NCI-H2107 (cell line): ENCODE measurements at regions not wholly inside any gene's neighbourhood (a gene's known extent, or its start where the extent isn't known, plus 50 kb on each side); places are given as distances from the start of the nearest gene placed in this dataset.

Experiments used
- DNase-seq: peaks from one replicate; lab custom pipeline; 2025; lab: John Stamatoyannopoulos, UW

DNA sequence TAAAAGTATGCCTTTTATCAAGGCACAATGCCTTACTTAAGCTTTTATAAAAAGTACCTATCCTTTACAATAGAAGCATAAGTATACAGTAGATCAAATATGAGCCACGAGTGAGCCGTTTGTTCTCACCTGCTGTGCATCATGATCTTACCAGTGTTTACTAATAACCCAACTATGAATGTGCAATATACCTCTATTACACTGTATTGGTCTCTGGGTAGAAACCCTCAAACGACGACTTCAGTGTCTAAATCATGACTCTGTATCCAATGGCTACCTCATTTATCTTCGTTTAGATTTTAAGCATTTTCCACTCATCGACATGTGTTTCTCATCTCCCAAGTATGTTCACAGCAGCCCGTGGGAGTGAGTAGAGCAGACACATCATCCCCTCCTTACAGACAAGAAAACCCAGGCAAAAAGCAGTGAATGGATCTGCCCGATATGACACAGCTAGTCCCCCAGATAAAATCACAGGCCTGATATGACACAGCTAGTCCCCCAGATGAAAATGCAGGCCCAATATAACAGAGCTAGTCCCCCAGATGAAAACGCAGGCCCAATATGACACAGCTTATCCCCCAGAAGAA is 279.8 kb downstream of the TNS1 start:
- DNase-seq = no peak

DNA sequence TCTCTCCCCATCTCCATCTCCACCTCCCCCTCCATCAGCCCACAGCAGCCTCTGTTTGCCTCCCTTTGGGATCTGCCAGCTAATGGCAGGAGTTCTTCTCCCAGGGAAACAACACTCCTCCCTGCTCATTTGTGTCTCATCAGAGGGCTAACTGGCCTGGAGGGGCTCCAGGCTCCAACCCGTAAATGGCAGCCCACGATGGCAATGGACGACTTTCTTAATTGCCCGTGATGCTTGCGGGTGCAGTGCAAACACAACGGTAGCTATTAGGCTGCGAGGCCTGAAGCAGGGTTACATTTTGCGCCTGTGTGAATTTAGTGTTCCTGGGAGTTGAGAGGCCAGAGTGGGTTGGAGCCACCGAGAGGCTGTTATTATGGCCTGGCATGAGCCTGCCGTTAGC is 285.1 kb downstream of the TNS1 start:
- no peak for DNase-seq

DNA sequence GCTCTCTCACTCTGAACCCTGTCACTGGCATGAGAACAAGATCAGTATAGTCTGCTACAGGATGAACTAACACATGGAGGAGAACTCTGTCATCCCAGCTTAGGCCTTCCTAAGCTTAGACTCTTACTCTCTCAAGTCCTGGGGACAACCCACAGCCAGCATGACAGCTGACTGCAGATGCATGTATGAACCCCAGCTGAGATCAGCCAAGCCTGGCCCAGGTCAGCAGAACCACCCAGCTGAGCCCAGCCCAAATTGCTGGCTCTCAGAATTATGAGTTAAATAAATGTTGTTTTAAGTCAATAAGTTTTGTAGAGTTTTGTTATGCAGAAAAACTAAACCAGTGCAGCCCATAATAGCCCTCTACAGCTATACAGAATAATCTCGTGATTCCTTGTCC is 287.3 kb downstream of the TNS1 start:
- no peak for DNase-seq

DNA sequence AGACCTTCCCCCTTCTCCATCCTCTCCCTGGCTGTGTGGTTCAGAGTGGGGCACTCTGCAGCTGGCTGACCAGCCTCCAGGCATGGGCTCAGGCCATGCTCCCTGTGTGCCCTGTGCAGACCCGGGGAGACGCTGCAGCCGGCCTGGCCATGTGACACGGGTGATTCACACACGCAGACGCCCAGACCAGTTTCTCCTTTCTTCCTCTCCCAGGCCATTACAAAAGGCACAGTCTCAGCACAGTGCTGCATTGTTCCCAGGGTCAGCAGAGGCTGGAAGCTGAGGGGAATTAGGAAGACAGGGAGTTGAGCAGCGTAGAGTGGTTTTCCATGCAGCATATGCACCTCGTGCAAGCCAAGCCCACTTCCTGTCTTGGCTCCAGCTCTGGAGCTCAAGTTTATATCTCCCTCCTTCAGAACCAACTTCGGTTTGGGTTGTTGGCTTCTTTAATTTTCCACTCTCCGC is 288.5 kb downstream of the TNS1 start:
- DNase-seq = no peak

DNA sequence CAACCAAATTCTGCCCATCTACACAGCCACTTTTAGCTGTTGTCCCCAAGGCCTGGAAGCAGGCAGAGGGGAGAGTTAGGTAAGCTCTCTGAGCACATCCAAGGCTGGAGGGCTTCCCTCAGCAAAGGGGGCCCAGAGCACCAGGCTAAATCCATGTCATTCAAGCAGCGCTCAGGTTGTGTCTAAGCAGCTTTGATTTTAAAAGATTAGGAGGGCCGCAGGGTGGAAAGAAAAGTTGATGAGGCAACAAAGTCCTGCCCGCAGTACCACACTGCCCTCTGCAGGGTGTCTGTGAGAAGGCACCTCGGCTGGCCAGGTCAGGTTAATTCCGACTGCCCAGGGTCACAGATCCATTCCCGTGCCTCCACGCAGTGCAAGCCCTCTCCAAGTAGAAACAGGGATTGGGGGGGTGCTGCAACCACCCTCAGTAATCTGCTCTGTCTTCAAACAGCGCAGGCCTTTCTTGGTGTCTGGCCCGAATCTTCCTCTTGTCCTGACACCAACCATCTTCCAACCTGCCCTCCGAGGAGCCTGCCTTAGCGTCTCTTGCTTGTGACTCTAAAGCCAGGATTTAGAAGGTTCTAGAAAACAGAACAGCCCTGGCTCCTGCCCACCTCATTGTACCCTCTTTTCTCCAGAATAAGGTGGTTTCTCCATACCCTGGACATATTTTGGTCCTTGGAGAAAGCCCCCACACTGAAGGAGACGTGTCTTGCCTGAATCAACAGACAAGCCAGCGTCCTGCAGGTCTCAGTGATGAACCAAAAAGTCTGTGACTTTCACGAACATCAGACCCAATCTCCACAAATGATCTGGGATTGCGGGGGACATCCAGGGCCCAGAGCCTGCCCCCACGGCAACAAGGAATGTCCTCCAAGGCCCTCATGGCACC is 289.2 kb downstream of the TNS1 start:
- peak; percentile 49 for DNase-seq

DNA sequence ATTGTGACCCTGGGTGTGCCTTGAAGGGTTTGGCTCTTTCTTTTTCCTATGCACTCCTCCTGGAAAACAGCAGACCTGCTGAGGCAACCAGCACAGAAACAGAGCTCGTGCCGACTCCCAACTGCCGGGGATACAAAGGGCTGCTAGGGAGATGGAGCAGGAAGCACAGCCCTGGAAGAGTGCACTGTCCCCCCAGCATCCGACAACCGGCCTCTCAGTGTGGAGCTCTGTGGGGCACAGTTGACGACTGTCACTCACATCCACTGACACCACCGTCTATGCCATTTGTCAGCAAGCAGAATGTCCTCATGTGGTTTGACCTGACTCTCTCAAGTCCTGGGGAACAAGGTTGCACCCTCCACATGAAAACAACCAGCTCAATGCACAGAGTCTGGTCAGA is 290.4 kb downstream of the TNS1 start:
- DNase-seq = no peak

DNA sequence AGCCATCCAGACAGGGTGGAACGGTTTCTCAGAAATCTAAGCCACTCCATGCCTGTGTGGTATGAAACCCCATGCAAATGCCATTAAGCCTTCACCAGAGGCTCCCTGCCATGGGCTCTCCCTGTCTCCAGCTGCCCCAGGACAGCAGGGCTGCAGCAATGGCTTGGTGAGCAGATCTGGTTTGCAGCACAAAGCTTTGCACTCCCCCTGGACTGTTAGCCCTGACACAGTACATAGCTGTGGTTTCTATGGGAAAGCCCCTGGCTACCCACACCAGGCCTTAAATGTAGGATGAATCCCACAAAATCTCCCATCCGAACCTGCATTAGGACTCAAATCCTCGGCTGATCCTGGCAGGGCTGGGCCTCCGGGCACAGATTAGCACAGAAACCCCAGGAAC is 291.6 kb downstream of the TNS1 start:
- no peak for DNase-seq

DNA sequence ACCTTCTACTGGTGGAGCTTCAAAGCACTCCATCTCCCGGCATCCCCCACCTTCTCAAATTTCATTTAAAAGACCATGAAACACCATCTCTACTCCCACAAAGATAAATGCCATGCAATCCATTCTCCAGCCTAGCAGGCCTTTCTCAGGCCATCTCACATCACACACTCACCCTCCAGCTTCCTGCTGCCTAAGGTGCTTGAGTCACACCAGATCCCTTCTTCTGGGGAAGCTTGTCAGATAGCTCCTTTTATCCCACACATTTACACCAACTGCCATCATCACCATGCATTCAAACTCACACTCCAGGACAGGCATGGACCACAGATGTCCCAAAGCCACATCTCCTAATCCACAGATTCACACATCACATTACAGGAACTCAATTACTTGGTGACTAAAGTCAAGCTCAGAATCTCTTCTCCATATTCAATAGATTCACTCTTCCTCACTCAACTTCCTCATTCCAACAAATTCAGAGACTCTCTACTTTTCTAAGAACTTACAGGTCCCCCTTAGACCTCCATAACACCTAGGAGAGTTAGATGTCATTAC is 292.5 kb downstream of the TNS1 start:
- no peak for DNase-seq

DNA sequence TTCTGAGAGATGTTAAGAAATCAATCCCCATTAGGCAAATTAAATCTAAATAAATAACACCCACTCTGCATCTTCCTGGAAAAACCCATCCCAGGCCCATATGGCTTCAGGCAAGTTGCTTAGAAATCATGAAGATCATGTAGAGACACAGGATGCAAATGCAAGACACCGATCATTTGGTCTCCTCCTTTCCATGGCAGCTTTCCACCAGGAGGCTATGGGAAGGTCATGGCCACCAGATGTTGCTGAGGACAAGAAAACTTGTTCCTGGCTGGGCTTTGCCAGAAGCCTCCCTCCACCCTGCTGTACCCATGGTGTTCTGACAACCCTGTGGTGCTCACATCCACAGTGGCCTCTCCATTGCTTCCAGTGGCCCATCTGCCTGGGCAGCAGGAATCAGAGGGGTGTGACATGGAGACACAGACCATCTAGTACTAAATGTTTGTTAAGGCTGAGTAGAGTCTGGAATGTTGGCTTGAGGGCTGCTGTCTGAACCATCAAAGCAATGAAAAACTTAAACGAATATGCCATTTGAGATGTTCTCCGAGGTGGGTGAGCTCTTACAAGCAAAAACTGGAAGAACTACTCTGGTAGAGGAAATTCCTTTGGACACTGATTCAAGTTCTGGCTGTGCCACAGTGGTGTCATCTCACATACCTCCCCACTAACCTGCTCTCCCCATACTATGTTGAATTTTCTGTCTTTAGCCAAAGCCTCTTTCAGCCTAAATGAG is 293.2 kb downstream of the TNS1 start:
- no peak for DNase-seq

DNA sequence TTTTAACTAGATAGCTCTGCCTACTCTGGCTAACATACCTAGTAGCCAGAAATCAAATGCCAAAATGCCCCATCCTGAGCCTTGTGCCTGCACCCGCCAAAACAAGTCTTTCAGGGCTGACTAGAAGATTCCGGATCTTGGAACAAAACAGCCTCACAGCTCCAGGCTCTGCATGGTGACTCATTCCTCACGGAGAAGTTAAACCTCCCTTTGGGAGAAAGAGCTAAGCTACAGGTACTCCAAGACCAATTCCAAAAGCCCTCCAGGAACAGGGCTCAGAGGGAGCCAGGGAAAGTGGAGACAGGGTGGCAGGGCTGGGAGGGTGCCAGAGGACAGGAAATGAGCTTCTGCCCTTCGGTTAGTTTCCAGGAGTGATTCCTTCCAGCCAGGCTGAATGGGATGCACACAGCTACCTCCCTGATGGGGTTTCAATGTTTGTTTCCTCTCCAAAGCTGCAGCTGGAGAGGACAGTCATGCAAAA is 295.6 kb downstream of the TNS1 start:
- no peak for DNase-seq

DNA sequence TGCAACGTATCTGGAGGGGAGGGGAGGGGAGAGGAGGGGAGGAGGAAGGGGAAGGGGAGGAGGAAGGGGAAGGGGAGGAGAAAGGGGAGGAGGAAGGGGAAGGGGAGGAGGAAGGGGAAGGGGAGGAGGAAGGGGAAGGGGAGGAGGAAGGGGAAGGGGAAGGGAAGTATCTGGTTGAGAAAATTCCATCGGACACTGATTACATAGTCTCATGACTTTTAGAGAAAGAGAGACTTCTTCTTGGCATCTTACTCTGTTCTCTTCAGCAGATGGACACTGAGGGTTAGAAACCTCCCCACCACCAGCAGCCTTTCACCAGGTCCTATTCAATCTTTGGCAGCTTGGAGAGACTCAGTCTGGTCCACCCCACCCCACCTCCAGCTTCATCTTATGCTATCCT is 296.3 kb downstream of the TNS1 start:
- DNase-seq = no peak

DNA sequence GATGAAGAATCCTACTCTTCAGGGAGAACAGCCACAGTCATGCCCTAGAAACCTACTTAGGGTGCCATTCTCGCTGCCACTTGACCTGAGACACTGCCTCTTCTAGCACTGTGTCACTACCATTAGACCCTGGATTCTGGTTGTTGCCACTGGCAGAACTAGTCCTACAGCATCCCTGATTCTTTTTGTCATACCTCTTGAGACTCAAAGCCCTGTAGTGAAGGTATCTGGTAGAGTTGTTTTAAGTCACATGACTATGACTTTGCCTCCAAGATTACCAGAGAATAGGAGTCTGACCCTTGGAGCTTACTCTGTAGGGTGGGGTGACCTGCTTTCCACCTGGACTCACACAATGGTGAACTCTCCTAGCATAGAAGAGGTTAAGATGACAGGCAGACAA is 296.7 kb downstream of the TNS1 start:
- no peak for DNase-seq

DNA sequence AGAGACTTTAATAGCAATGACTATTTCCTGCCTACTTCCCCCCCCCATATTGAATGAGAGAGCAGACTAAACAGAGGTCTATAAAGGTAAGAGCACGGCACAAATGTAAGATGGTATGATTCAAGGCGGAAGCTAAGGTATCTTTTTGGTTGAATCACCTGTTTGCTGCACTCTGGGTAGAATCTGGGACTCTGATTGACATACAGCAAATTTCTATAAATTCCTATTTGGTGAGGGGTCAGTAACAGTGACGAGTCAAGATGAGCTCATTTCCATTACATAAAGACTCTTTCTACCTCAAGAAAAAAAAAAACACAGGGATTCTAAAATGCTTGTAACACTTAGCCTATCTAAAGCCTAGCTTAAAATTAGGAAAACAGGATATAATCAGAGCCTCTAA is 297.3 kb downstream of the TNS1 start:
- DNase-seq = no peak

DNA sequence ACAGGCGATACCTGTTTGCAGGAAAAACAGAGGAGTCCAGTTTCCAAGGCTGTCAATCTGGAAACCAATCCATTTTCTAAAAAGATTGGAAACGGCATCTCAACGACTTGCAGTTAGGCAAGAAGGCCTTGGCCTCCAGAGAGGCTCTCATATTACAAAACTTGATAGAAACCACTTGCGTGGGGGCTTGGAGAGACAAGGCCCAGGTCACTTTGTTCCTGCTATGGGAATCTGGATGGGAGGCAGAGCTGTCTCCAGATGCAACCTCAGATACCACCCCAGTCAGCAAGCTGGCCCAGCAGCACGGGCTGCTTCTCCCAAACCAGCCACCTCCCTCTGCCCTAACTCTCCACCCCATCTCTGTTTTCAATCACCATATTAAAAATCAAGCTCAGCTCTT is 298.8 kb downstream of the TNS1 start:
- no peak for DNase-seq

DNA sequence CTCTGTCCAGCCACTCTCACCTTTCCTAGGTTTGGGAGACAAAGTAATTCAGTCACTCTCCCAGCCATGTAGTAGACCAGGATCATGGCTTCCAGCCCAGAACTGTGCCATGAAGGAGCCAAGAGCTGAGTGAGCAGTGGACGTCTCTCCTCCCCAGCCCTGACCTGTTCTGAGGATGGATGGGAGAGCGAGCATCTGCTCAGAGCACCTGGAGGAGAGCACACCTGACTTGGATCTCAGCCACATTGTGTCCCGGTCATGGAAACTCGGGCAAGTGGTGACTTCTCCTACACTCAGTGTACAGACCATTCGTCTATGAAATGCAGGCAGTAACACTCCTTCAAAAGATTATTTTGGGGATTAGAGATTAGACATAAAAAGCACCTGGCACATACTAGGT is 299.7 kb downstream of the TNS1 start:
- no peak for DNase-seq

DNA sequence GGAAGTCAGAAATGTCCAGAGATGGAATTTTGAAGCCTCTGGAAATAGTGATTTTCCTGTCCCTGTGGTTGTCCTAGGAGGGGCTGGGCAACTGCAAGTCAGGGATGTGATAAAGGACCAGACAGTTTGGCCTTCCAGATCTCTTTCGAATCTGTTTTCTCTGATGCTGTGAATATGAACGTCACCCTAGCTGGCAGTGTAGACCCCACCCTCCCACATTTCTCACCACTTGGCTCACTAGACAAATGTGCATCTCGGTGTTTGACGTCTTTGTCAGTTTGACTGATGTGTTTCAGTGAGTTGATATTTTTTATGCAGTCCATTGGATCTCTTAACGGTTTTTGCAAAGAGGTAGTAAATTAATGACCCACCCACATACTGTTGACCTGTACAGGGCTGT is 301.2 kb downstream of the TNS1 start:
- DNase-seq = no peak

DNA sequence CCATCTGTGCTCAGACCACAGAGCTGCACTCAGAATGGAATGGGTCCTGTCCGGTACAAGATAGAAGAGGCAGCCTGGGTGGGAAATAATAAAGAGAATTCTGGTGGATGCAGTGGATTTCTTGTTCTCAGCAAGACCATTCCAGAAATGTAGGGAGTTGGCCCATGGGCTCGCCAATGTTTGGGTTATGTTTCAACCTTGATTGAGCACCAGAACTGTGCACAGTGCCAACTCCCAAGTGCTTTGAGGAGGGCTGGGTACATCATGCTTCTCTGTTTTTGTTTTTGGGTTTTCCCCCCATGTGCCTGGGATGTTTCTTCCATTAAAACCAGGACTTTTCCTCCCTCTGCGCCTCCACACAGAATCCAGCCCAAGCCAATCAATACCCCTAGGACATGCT is 304.1 kb downstream of the TNS1 start:
- no peak for DNase-seq

DNA sequence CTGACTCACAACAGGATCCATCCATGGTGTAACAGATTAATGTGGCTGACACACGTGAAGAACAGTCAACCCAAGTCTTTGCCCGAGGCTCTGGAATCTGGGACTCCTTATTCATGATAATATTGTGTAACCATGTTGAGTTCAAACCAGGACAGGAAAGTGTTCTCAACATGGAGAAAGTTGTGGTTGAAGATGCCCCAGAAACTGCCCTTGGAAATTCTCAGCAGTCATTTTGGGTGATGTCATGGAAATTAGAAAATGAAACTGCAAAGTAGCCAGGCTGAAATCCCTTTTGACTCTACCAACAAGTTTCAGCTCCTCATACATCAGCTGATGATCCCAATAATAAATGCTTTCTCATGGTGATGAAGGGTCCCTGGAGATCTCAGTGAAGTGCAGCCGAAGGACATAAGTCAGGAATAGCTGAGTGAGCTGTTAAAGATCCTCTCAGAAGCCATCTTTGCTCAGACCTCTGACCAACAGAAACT is 307.7 kb downstream of the TNS1 start:
- DNase-seq = no peak

DNA sequence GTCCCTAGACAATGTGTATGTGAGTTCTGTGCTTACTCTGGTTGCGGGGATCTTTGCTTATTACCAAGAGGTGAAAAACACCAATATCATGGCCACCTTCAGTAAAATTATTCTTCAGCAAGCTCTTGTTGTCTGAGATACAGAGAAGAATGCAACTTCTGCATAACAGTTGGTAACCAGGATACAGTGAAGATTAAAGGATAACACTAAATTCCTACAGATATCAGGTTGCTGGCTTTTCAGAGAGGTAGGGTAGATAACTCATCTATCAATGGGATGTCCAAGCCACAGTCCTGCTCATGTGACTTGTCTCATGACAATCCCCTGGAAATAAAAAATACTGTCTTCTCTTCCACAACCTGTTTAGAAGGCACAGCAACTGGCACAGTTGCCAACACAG is 308.5 kb downstream of the TNS1 start:
- no peak for DNase-seq

DNA sequence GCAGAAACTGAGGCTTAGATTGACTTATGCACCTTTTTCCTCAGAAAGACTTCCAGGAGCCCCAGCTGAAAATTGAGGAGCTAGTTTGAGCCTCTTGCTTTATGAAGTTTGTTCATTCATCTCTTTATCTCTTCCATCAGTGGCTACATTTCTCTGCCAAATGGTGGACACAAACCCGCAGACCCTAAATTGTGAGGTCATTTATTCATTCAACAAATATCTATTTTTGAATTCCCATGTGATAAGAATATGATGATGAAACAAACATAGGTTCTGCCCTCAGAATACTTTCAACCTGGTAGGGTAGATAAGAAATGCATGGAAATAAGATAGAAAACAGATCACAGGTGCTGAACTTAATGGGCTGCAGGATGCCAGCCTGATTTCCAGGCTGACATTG is 309.4 kb downstream of the TNS1 start:
- no peak for DNase-seq

DNA sequence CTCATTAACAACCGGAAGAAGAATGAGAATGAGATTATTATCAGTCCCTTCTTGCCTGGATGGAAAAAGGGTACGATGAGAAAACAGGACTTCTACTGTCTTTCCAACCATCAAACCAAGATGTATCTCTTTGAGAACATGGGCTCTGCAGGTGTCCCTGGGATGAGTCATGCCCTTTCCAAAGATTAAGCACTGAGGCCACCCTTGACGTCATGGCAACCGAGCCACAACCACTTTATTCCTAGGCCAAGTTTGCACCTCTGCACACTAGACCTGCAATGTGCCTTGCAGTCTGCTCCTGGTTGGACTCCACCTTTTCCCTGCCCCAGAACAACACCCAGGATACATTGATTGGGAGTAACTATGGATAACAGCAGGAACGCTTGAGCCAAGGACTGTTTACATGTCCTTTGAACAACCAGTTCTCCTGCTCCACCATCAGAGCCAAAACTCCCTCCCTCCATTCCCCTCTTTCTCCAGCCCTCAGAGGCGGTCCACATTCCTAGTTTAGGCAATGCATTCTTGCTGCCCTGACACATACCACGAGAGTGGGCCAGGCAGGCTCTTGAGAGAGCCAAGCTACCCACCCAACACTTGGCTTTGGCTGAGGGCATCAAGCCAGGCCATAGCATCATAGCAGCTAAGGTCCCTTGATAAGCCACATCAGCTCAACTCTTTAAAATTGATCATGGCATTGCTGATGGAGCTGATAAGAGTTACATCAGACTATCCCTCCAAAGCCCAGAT is 310.7 kb downstream of the TNS1 start:
- DNase-seq = no peak

DNA sequence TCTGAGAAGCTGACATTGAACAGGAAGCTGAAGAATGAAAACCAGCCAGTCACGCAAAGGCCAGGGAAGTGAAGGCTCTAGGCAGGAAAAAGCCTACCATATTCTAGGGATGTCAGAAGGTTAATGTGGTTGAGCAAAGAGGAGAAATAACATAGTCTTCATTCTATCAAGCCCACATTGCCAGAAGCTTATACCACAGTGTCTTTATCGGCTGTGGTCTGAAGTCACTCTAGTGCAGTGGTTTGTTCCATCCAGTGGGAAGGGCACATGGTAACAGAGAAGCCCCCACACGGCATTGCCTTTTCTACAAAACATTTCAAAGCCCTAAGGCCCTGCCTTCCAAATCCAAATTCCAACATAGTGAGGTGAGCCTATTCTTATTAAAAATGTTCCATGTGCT is 311.3 kb downstream of the TNS1 start:
- DNase-seq = no peak
